CD4-positive, alpha-beta T cell treated with Interleukin-4 for 4 hours (primary cell): ENCODE measurements at regions not wholly inside any gene's neighbourhood (a gene's known extent, or its start where the extent isn't known, plus 50 kb on each side); places are given as distances from the start of the nearest gene placed in this dataset.

ENCODE experiments used
- DNase-seq: peaks from one replicate; pipeline ENCODE4 v3.0.0-alpha.2; 2020

- DNase-seq, result no peak
Measured at GRCh38 chr2:236748801-236749200, 179.2 kb downstream of the ACKR3 start.

- no peak for DNase-seq
Measured at GRCh38 chr2:236749346-236749745, 179.7 kb downstream of the ACKR3 start.

- DNase-seq, result no peak
Measured at GRCh38 chr2:236752096-236752495, 182.5 kb downstream of the ACKR3 start.

GRCh38 chr2:236753606-236754270, 184.1 kb downstream of the ACKR3 start:
- DNase-seq, result no peak

GRCh38 chr2:236754271-236754944, 184.8 kb downstream of the ACKR3 start:
- no peak for DNase-seq

- DNase-seq, result no peak
Measured at GRCh38 chr2:236755278-236755840, 185.7 kb downstream of the ACKR3 start.

GRCh38 chr2:236758406-236758805, 188.8 kb downstream of the ACKR3 start:
- DNase-seq, result no peak

GRCh38 chr2:236760246-236760645, 190.6 kb downstream of the ACKR3 start:
- DNase-seq, result no peak

GRCh38 chr2:236761358-236761757, 191.7 kb downstream of the ACKR3 start:
- no peak for DNase-seq

- no peak for DNase-seq
Measured at GRCh38 chr2:236762628-236763027, 193.0 kb downstream of the ACKR3 start.

GRCh38 chr2:236763857-236764256, 194.2 kb downstream of the ACKR3 start:
- DNase-seq, result no peak

GRCh38 chr2:236764716-236765115, 195.1 kb downstream of the ACKR3 start:
- no peak for DNase-seq

- no peak for DNase-seq
Measured at GRCh38 chr2:236765478-236765877, 195.9 kb downstream of the ACKR3 start.

GRCh38 chr2:236766850-236767249, 197.2 kb downstream of the ACKR3 start:
- no peak for DNase-seq

GRCh38 chr2:236767941-236768340, 198.3 kb downstream of the ACKR3 start:
- DNase-seq, result no peak

GRCh38 chr2:236768393-236769140, 198.9 kb downstream of the ACKR3 start:
- no peak for DNase-seq

- DNase-seq, result no peak
Measured at GRCh38 chr2:236769981-236770671, 200.5 kb downstream of the ACKR3 start.

- no peak for DNase-seq
Measured at GRCh38 chr2:236772220-236772837, 202.7 kb downstream of the ACKR3 start.

GRCh38 chr2:236773206-236773605, 203.6 kb downstream of the ACKR3 start:
- DNase-seq, result no peak

- DNase-seq, result no peak
Measured at GRCh38 chr2:236774171-236774570, 204.5 kb downstream of the ACKR3 start.

- DNase-seq, result no peak
Measured at GRCh38 chr2:236775511-236775910, 205.9 kb downstream of the ACKR3 start.

GRCh38 chr2:236776206-236776605, 206.6 kb downstream of the ACKR3 start:
- DNase-seq, result no peak
